ENCODE measurements at regions not wholly inside any gene's neighbourhood (a gene's known extent, or its start where the extent isn't known, plus 50 kb on each side); places are given as distances from the start of the nearest gene placed in this dataset.

DNA sequence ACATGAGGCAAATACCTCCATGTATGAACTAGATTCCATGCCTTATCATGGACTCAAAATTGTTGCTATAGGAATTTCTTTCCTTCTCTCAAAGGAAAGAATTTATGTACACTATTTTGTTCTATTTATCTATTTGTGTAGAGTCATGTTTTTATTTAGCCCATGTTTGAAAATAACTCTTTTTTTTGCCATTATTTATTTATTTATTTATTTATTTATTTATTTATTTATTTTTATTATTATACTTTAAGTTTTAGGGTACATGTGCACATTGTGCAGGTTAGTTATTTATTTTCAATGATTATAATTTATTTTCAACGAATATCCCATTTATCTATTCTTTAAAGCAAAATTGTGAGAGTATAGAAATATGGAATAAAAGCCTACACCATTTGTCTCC lies 177.9 kb downstream of the MAGEE1 start:
- TF ChIP-seq CTCF (IDR thresholded peaks at IDR 0.05), result no peak

DNA sequence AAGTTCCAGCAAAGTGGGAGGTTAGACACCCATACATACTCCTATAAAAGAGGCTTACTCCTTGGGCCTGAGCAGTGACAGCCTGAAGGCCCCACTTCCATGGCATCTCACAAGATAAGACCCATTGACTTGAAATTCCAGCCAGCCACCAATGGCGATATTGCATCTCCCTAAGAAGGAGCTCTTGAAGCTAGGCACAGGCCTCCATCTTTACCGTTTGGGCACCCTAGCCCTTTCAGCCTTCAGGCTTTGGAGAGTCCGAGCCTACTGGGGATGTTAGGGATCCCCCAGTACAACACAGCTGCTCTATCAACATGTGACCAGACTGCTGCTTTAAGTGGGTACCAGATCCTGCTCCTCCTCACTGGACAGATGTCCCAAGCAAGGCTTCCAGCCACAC lies 189.5 kb downstream of the MAGEE1 start:
- no peak for TF ChIP-seq CTCF (IDR thresholded peaks at IDR 0.05)

DNA sequence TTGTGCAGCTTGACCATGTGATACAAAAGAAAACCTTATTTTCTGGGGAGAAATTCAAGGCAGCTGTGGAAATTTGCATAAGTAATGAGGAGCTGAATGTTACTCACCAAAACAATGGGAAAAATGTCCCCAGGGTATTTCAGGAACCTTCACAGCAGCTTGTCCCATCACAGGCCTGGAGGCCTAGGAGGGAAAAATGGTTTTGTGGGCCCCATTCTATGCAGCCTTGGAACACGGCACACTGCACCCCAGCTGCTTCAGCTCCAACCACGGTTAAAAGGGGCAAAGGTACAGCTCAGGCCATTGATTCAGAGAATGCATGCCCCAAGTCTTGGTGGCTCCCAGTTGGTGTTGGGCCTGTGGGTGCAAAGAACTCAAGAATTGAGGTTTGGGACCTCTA lies 216.1 kb downstream of the MAGEE1 start:
- no peak for TF ChIP-seq CTCF (IDR thresholded peaks at IDR 0.05)

GRCh38 chrX:76657499-76657898 lies 230.0 kb downstream of the MAGEE1 start:
- TF ChIP-seq CTCF (IDR thresholded peaks at IDR 0.05), result no peak
